ENCODE measurements at regions not wholly inside any gene's neighbourhood (a gene's known extent, or its start where the extent isn't known, plus 50 kb on each side); places are given as distances from the start of the nearest gene placed in this dataset.
A peak's percentile ranks its signal among the peaks of the same experiment; 100 is the strongest.

- no peak for DNase-seq
These were observed 226.3 kb upstream of the PPARGC1A start for GRCh38 chr4:24116107-24116506.

GRCh38 chr4:24114919-24115500 is 225.2 kb upstream of the PPARGC1A start:
- DNase-seq, result no peak

- DNase-seq, result no peak
These were observed 224.6 kb upstream of the PPARGC1A start for GRCh38 chr4:24114444-24114843.

GRCh38 chr4:24112466-24112865 is 222.6 kb upstream of the PPARGC1A start:
- DNase-seq, result no peak

- DNase-seq, result no peak
These were observed 218.7 kb upstream of the PPARGC1A start for GRCh38 chr4:24108567-24108966.

- DNase-seq, result no peak
These were observed 215.6 kb upstream of the PPARGC1A start for GRCh38 chr4:24105327-24106038.

GRCh38 chr4:24104158-24104565 is 214.3 kb upstream of the PPARGC1A start:
- no peak for DNase-seq

GRCh38 chr4:24103434-24104157 is 213.7 kb upstream of the PPARGC1A start:
- no peak for DNase-seq

- DNase-seq, result peak in 8 of 56 donors; percentile 3 to 40 (median 10)
These were observed 212.8 kb upstream of the PPARGC1A start for GRCh38 chr4:24102621-24103020.

GRCh38 chr4:24096603-24097002 is 206.8 kb upstream of the PPARGC1A start:
- DNase-seq, result no peak

- no peak for DNase-seq
These were observed 204.9 kb upstream of the PPARGC1A start for GRCh38 chr4:24094726-24095125.

- DNase-seq, result no peak
These were observed 203.6 kb upstream of the PPARGC1A start for GRCh38 chr4:24093446-24093845.

- DNase-seq, result no peak
These were observed 201.9 kb upstream of the PPARGC1A start for GRCh38 chr4:24091639-24092233.

- no peak for DNase-seq
These were observed 200.1 kb upstream of the PPARGC1A start for GRCh38 chr4:24089851-24090534.

- no peak for DNase-seq
These were observed 191.0 kb upstream of the PPARGC1A start for GRCh38 chr4:24080871-24081270.

GRCh38 chr4:24078347-24078962 is 188.6 kb upstream of the PPARGC1A start:
- DNase-seq, result no peak

- no peak for DNase-seq
These were observed 187.0 kb upstream of the PPARGC1A start for GRCh38 chr4:24076811-24077210.

- no peak for DNase-seq
These were observed 184.1 kb upstream of the PPARGC1A start for GRCh38 chr4:24073948-24074347.

GRCh38 chr4:24071612-24072372 is 181.9 kb upstream of the PPARGC1A start:
- DNase-seq, result no peak

- no peak for DNase-seq
These were observed 180.3 kb upstream of the PPARGC1A start for GRCh38 chr4:24070117-24070516.

Data from amygdala (tissue), 56 donors.